ENCODE measurements at regions not wholly inside any gene's neighbourhood (a gene's known extent, or its start where the extent isn't known, plus 50 kb on each side); places are given as distances from the start of the nearest gene placed in this dataset.

GRCh38 chr1:164356511-164356910 lies 202.5 kb upstream of the PBX1 start:
- H3K4me3 ChIP-seq: no peak overlapping the region
- ATAC-seq (no peak), DNase-seq (peak in 1 of 3 donors; percentile 25)
- no peaks in the 10 kb centered on the region for H3K36me3 ChIP-seq (ENCODE audit: low read depth)
- H3K4me1 ChIP-seq (ENCODE audit: low read depth): no peaks in the 10 kb centered on the region
- intact Hi-C loops (cut with DNase I, micrococcal nuclease): no loop called here
- H3K9me3 ChIP-seq: no peaks in the 10 kb centered on the region
- no peak for TF ChIP-seq CTCF (IDR thresholded peaks at IDR 0.05)

- DNase-seq: no peak
- Histone ChIP-seq H3K9me3 (no peaks in the 10 kb centered on the region), H3K36me3 (ENCODE audit: low read depth) (no peaks in the 10 kb centered on the region), H3K4me1 (ENCODE audit: low read depth) (no peaks in the 10 kb centered on the region), H3K4me3 (no peak overlapping the region)
- TF ChIP-seq CTCF (IDR thresholded peaks at IDR 0.05): no peak
- ATAC-seq: no peak
- intact Hi-C loops (cut with DNase I, micrococcal nuclease): no loop called here
Observed at GRCh38 chr1:164360265-164360664, 198.7 kb upstream of the PBX1 start.

GRCh38 chr1:164361927-164362326 lies 197.1 kb upstream of the PBX1 start:
- no peak for DNase-seq
- ATAC-seq: no peak
- intact Hi-C loops (cut with DNase I, micrococcal nuclease): no loop called here
- Histone ChIP-seq H3K4me3 (no peak overlapping the region), H3K4me1 (ENCODE audit: low read depth) (no peaks in the 10 kb centered on the region), H3K9me3 (peaks cover 6% of the 10 kb centered on the region), H3K36me3 (ENCODE audit: low read depth) (no peaks in the 10 kb centered on the region)
- TF ChIP-seq CTCF (IDR thresholded peaks at IDR 0.05): no peak

- ATAC-seq: no peak
Observed at GRCh38 chr1:164363980-164364379, 195.0 kb upstream of the PBX1 start.

GRCh38 chr1:164366014-164366413 lies 193.0 kb upstream of the PBX1 start:
- DNase-seq: no peak
- peaks cover 6% of the 10 kb centered on the region for H3K9me3 ChIP-seq
- no peaks in the 10 kb centered on the region for H3K36me3 ChIP-seq (ENCODE audit: low read depth)
- intact Hi-C loops (cut with DNase I, micrococcal nuclease): no loop called here
- no peaks in the 10 kb centered on the region for H3K4me1 ChIP-seq (ENCODE audit: low read depth)
- no peak for TF ChIP-seq CTCF (IDR thresholded peaks at IDR 0.05)
- ATAC-seq: no peak
- no peak overlapping the region for H3K4me3 ChIP-seq

More at GRCh38 chr1:164363980-164364379, 195.0 kb upstream of the PBX1 start:
- Histone ChIP-seq H3K4me1 (ENCODE audit: low read depth) (no peaks in the 10 kb centered on the region), H3K4me3 (no peak overlapping the region), H3K9me3 (peaks cover 6% of the 10 kb centered on the region), H3K36me3 (ENCODE audit: low read depth) (no peaks in the 10 kb centered on the region)
- intact Hi-C loops (cut with DNase I, micrococcal nuclease): no loop called here
- no peak for TF ChIP-seq CTCF (IDR thresholded peaks at IDR 0.05)
- no peak for DNase-seq

- no peak for DNase-seq
- ATAC-seq: no peak
- Histone ChIP-seq H3K4me3 (no peak overlapping the region), H3K36me3 (ENCODE audit: low read depth) (no peaks in the 10 kb centered on the region), H3K4me1 (ENCODE audit: low read depth) (no peaks in the 10 kb centered on the region), H3K9me3 (peaks cover 6% of the 10 kb centered on the region)
- intact Hi-C loops (cut with DNase I, micrococcal nuclease): no loop called here
- no peak for TF ChIP-seq CTCF (IDR thresholded peaks at IDR 0.05)
Observed at GRCh38 chr1:164369698-164370365, 189.2 kb upstream of the PBX1 start.
